ENCODE measurements at regions not wholly inside any gene's neighbourhood (a gene's known extent, or its start where the extent isn't known, plus 50 kb on each side); places are given as distances from the start of the nearest gene placed in this dataset.

DNA sequence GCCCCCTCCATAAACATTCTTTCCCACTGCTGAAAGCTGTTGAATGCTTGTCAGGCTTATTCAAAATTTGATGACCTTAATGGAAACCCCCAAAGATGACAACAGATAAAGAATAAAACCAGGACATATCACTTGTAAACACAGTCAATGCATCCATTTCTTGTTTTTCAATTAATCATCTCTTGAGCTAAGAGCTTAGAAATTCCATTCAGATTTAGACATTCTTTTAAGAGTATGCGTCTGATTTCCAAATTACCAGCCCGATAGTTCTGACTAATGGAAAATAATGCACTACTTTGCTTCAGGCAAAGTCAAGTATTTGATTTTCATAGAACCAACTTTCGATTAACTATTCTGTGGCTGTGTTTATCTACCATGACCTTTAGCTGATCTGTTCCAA, 100.6 kb upstream of the RUNX1 start:
- ATAC-seq = no peak
- Histone ChIP-seq H3K9me3 (no peaks in the 10 kb centered on the region), H3K27ac (no peak overlapping the region), H3K36me3 (no peaks in the 10 kb centered on the region), H3K4me3 (no peak overlapping the region), H3K27me3 (no peaks in the 10 kb centered on the region), H3K4me1 (no peaks in the 10 kb centered on the region)
- intact Hi-C loops (cut with DNase I) = no loop called here
- WGBS (ENCODE audit: insufficient coverage, low coverage, low lambda C conversion rate, missing lambda C conversion rate) = 72% methylated on average over 3 of the region's 3 CpGs
- no peak for DNase-seq
- TF ChIP-seq, protein P1, sequence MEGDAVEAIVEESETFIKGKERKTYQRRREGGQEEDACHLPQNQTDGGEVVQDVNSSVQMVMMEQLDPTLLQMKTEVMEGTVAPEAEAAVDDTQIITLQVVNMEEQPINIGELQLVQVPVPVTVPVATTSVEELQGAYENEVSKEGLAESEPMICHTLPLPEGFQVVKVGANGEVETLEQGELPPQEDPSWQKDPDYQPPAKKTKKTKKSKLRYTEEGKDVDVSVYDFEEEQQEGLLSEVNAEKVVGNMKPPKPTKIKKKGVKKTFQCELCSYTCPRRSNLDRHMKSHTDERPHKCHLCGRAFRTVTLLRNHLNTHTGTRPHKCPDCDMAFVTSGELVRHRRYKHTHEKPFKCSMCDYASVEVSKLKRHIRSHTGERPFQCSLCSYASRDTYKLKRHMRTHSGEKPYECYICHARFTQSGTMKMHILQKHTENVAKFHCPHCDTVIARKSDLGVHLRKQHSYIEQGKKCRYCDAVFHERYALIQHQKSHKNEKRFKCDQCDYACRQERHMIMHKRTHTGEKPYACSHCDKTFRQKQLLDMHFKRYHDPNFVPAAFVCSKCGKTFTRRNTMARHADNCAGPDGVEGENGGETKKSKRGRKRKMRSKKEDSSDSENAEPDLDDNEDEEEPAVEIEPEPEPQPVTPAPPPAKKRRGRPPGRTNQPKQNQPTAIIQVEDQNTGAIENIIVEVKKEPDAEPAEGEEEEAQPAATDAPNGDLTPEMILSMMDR (IDR thresholded peaks at IDR 0.05) = no peak
- TF ChIP-seq POLR2A (IDR thresholded peaks at IDR 0.05) = no peak

DNA sequence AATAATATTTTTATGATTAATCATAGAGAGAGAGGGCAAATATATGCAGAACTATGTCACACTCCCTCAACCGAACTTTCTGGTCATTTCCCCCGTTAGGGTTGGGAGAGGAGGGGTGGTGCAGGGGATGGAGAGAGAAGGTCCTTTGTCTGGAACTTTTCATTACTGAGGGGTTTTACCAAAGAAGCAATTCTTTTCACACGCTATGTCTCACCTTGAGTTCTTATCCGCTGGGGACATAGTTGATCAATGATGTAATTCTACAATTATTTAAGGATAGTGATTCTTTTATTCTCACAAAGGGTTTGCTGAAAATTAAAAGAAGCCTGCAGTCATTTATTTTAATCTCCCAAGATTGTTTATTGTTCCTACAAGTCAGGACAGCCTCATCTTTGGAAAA, 98.3 kb upstream of the RUNX1 start:
- Histone ChIP-seq H3K4me3 (no peak overlapping the region), H3K27me3 (no peaks in the 10 kb centered on the region), H3K36me3 (no peaks in the 10 kb centered on the region), H3K4me1 (no peaks in the 10 kb centered on the region), H3K27ac (no peak overlapping the region), H3K9me3 (no peaks in the 10 kb centered on the region)
- TF ChIP-seq POLR2A (IDR thresholded peaks at IDR 0.05) = no peak
- TF ChIP-seq, protein P1 (IDR thresholded peaks at IDR 0.05) = no peak
- ATAC-seq (no peak), DNase-seq (no peak)
- intact Hi-C loops (cut with DNase I) = no loop called here
- WGBS (ENCODE audit: insufficient coverage, low coverage, low lambda C conversion rate, missing lambda C conversion rate) = 65% methylated on average over 4 of the region's 4 CpGs

DNA sequence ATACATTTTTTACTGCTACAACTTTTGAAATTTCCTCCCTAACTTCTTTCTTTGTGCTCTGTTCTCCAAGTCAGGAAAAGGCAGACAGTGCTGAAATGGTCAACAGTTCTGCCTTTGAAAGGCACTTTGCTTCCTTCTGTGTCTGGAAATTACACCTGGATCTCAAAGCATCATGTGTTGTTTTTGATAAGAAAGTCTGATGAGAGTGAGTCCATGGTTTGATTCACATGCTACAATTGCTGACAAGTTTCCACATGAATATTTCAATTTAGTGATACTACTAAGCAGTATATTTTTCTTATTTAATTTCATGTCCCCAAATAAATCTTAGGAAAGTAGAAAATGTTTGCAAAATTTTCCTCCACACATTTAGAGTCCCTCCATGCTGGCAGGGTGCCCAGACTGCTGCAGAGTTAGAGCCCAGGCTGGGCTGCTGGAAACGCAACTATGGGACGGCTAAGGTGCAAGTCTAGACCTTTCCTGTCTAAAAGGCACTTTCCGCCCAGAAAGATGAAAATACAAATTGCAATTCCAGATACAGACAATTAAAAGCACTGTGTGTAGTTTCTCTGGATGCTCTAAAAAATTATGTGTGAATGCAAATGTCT, 96.6 kb upstream of the RUNX1 start:
- no peaks in the 10 kb centered on the region for H3K4me1 ChIP-seq
- no peak overlapping the region for H3K27ac ChIP-seq
- H3K27me3 ChIP-seq = no peaks in the 10 kb centered on the region
- no peak for ATAC-seq
- no peaks in the 10 kb centered on the region for H3K36me3 ChIP-seq
- DNase-seq = no peak
- 80% methylated on average over 3 of the region's 3 CpGs for whole genome bisulfite sequencing (ENCODE audit: insufficient coverage, low coverage, low lambda C conversion rate, missing lambda C conversion rate)
- intact Hi-C loops (cut with DNase I) = no loop called here
- no peaks in the 10 kb centered on the region for H3K9me3 ChIP-seq
- no peak overlapping the region for H3K4me3 ChIP-seq
- TF ChIP-seq, protein P1 (IDR thresholded peaks at IDR 0.05) = no peak
- TF ChIP-seq POLR2A (IDR thresholded peaks at IDR 0.05) = no peak

DNA sequence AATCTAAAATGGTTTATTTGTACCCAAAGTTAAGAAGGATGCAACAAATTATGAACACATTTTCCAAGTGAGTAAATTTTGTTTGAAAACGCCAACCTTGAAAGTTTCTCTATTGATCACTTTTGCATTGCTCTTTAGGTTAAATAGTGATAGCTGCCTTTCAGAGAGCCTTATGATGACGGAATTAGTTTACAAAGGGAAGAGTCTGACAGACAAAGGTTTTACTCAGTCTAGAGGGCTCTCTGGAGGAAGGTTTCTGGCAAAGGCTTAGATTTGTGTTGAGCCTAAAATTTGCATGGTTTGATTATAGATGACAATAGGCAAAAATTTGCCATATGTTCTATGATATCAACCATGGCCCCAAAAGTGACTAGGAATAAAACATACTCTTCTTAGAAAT, 95.9 kb upstream of the RUNX1 start:
- ATAC-seq (no peak), DNase-seq (no peak)
- intact Hi-C loops (cut with DNase I) = no loop called here
- H3K27me3 ChIP-seq = no peaks in the 10 kb centered on the region
- TF ChIP-seq, protein P1 (IDR thresholded peaks at IDR 0.05) = no peak
- no peak for TF ChIP-seq POLR2A (IDR thresholded peaks at IDR 0.05)
- 43% methylated on average over 2 of the region's 2 CpGs for WGBS (ENCODE audit: insufficient coverage, low coverage, low lambda C conversion rate, missing lambda C conversion rate)
- H3K4me1 ChIP-seq = no peaks in the 10 kb centered on the region
- H3K36me3 ChIP-seq = no peaks in the 10 kb centered on the region
- H3K27ac ChIP-seq = no peak overlapping the region
- H3K9me3 ChIP-seq = no peaks in the 10 kb centered on the region
- H3K4me3 ChIP-seq = no peak overlapping the region
